HepG2 (cell line): ENCODE measurements at regions not wholly inside any gene's neighbourhood (a gene's known extent, or its start where the extent isn't known, plus 50 kb on each side); places are given as distances from the start of the nearest gene placed in this dataset.
A peak's percentile ranks its signal among the peaks of the same experiment; 100 is the strongest.

Experiments used
- CHD2 ChIP-seq: IDR thresholded peaks from 2 replicates; pipeline ENCODE4 v1.6.1; 2011; ENCODE audit warnings: low read depth, low read length, improper control_type of control experiment
- FOXC1 ChIP-seq: sonication (generic); formaldehyde crosslinking; IDR thresholded peaks from 2 replicates; pipeline ENCODE4 v1.8.0; 2022; ENCODE audit warnings: mild to moderate bottlenecking, missing genetic modification reagents, borderline replicate concordance
- LCORL ChIP-seq, 2 experiments: fragments of 450-650 bp in 1 of 2; sonication (generic) in 1 of 2; formaldehyde crosslinking in 1 of 2; IDR thresholded peaks; 2 replicates each; pipeline versions ENCODE4 v1.5.0 to v1.6.1; 2017 to 2020; ENCODE audit warnings: antibody characterized with exemption in 1 of 2, missing genetic modification reagents in 1 of 2
- ZNF326 ChIP-seq: sonication (generic); formaldehyde crosslinking; IDR thresholded peaks from 2 replicates; pipeline ENCODE4 v1.4.0; 2020; ENCODE audit warnings: missing genetic modification reagents, borderline replicate concordance
- ZNF552 ChIP-seq: sonication (generic); formaldehyde crosslinking; IDR thresholded peaks from 2 replicates; pipeline ENCODE4 v1.9.0; 2022; ENCODE audit warnings: missing genetic modification reagents, mild to moderate bottlenecking, borderline replicate concordance
- ZNF558 ChIP-seq: sonication (generic); formaldehyde crosslinking; IDR thresholded peaks from 2 replicates; pipeline ENCODE4 v1.9.0; 2022; ENCODE audit warnings: mild to moderate bottlenecking, missing genetic modification reagents, borderline replicate concordance
- ZNF772 ChIP-seq: sonication (generic); formaldehyde crosslinking; IDR thresholded peaks from 2 replicates; pipeline ENCODE4 v1.5.0; 2020; ENCODE audit warnings: mild to moderate bottlenecking, missing genetic modification reagents
- ZSCAN12 ChIP-seq: sonication (generic); formaldehyde crosslinking; IDR thresholded peaks from 2 replicates; pipeline ENCODE4 v1.9.0; 2021; ENCODE audit warnings: mild to moderate bottlenecking, missing genetic modification reagents
- TF ChIP-seq, protein P1 (sequence below), 2 experiments: fragments of 450-650 bp in 1 of 2; sonication (generic) in 1 of 2; formaldehyde crosslinking in 1 of 2; IDR thresholded peaks; 2 replicates each; pipeline versions ENCODE4 v1.6.1 to v1.8.0; 2016 to 2022; ENCODE audit warnings: antibody characterized with exemption in 1 of 2, mild to moderate bottlenecking in 1 of 2, missing genetic modification reagents in 1 of 2
- TF ChIP-seq, protein P2 (sequence below): sonication (generic); formaldehyde crosslinking; IDR thresholded peaks from 2 replicates; pipeline ENCODE4 v1.8.1; 2023; ENCODE audit warnings: missing genetic modification reagents, inconsistent platforms, borderline replicate concordance
- TF ChIP-seq, protein P3 (sequence below): sonication (generic); formaldehyde crosslinking; IDR thresholded peaks from 2 replicates; pipeline ENCODE4 v1.5.1; 2020; ENCODE audit warnings: mild to moderate bottlenecking, moderate library complexity, missing genetic modification reagents
- TF ChIP-seq, protein P4 (sequence below): IDR thresholded peaks from 2 replicates; pipeline ENCODE4 v1.6.1; 2016
- TF ChIP-seq, protein P5 (sequence below): sonication (generic); formaldehyde crosslinking; IDR thresholded peaks from 2 replicates; pipeline ENCODE4 v1.4.0; 2020; ENCODE audit warnings: missing genetic modification reagents

DNA sequence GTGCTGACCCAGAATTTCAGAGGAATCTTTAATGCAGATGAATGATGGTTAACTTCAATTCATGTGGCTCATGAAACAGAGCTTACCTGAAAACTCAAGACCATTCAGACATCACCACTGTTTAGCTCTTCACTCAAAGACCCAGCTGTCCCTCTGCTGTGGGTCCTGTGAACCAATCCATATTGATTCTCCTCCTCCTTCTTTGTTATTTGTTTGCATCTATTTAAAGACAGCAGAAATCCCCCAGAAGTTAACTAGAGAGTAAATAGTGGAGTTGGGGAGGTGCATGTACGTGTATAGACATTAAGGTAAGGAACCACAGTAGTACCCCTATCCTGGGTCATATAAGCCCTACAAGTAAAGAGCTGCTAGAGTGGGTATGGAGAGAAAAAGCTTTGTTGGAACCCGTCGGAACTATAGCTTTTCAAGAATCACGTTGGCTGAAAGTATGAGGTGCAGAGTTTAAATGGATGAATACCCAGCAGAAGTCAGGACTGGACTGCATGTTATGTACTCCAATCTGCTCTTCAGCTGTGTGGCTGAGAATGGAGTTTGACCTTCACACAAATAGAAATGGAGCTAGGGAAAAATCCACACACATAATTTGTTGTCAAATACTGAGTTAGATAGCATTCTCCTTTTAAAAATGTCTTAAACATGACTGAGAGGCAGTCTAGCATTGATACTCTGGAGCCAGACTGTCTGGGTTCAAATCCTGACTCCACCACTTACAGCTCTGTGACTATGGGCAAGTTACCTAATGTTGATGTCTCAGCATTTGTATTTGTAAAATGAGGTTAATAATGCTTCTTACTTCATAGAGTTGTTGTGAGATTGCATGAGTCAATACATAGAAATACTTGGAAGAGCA lies 81.7 kb upstream of the HK2 start (continued):
- TF ChIP-seq, protein P1, sequence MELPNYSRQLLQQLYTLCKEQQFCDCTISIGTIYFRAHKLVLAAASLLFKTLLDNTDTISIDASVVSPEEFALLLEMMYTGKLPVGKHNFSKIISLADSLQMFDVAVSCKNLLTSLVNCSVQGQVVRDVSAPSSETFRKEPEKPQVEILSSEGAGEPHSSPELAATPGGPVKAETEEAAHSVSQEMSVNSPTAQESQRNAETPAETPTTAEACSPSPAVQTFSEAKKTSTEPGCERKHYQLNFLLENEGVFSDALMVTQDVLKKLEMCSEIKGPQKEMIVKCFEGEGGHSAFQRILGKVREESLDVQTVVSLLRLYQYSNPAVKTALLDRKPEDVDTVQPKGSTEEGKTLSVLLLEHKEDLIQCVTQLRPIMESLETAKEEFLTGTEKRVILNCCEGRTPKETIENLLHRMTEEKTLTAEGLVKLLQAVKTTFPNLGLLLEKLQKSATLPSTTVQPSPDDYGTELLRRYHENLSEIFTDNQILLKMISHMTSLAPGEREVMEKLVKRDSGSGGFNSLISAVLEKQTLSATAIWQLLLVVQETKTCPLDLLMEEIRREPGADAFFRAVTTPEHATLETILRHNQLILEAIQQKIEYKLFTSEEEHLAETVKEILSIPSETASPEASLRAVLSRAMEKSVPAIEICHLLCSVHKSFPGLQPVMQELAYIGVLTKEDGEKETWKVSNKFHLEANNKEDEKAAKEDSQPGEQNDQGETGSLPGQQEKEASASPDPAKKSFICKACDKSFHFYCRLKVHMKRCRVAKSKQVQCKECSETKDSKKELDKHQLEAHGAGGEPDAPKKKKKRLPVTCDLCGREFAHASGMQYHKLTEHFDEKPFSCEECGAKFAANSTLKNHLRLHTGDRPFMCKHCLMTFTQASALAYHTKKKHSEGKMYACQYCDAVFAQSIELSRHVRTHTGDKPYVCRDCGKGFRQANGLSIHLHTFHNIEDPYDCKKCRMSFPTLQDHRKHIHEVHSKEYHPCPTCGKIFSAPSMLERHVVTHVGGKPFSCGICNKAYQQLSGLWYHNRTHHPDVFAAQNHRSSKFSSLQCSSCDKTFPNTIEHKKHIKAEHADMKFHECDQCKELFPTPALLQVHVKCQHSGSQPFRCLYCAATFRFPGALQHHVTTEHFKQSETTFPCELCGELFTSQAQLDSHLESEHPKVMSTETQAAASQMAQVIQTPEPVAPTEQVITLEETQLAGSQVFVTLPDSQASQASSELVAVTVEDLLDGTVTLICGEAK (IDR thresholded peaks at IDR 0.05) = no peak
- TF ChIP-seq, protein P1 (CRISPR knock-in tag; IDR thresholded peaks at IDR 0.05) = no peak; the same call in 1 of the 2 replicates
- TF ChIP-seq ZNF552 (CRISPR knock-in tag) (no peak), FOXC1 (CRISPR knock-in tag) (no peak), ZSCAN12 (CRISPR knock-in tag) (no peak), LCORL (IDR thresholded peaks at IDR 0.05) (no peak), LCORL (CRISPR knock-in tag; IDR thresholded peaks at IDR 0.05) (no peak; the same call in 1 of the 2 replicates), ZNF772 (CRISPR knock-in tag) (no peak), ZNF326 (CRISPR knock-in tag) (no peak), CHD2 (no peak), ZNF558 (CRISPR knock-in tag) (no peak)
- TF ChIP-seq, protein P2, sequence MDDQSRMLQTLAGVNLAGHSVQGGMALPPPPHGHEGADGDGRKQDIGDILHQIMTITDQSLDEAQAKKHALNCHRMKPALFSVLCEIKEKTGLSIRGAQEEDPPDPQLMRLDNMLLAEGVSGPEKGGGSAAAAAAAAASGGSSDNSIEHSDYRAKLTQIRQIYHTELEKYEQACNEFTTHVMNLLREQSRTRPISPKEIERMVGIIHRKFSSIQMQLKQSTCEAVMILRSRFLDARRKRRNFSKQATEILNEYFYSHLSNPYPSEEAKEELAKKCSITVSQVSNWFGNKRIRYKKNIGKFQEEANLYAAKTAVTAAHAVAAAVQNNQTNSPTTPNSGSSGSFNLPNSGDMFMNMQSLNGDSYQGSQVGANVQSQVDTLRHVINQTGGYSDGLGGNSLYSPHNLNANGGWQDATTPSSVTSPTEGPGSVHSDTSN (CRISPR knock-in tag) = no peak
- TF ChIP-seq, protein P3, sequence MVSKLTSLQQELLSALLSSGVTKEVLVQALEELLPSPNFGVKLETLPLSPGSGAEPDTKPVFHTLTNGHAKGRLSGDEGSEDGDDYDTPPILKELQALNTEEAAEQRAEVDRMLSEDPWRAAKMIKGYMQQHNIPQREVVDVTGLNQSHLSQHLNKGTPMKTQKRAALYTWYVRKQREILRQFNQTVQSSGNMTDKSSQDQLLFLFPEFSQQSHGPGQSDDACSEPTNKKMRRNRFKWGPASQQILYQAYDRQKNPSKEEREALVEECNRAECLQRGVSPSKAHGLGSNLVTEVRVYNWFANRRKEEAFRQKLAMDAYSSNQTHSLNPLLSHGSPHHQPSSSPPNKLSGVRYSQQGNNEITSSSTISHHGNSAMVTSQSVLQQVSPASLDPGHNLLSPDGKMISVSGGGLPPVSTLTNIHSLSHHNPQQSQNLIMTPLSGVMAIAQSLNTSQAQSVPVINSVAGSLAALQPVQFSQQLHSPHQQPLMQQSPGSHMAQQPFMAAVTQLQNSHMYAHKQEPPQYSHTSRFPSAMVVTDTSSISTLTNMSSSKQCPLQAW = no peak
- TF ChIP-seq, protein P4, sequence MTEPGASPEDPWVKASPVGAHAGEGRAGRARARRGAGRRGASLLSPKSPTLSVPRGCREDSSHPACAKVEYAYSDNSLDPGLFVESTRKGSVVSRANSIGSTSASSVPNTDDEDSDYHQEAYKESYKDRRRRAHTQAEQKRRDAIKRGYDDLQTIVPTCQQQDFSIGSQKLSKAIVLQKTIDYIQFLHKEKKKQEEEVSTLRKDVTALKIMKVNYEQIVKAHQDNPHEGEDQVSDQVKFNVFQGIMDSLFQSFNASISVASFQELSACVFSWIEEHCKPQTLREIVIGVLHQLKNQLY (CRISPR knock-in tag) = peak; percentile 44; the same call in 1 of the 2 replicates
- TF ChIP-seq, protein P5, sequence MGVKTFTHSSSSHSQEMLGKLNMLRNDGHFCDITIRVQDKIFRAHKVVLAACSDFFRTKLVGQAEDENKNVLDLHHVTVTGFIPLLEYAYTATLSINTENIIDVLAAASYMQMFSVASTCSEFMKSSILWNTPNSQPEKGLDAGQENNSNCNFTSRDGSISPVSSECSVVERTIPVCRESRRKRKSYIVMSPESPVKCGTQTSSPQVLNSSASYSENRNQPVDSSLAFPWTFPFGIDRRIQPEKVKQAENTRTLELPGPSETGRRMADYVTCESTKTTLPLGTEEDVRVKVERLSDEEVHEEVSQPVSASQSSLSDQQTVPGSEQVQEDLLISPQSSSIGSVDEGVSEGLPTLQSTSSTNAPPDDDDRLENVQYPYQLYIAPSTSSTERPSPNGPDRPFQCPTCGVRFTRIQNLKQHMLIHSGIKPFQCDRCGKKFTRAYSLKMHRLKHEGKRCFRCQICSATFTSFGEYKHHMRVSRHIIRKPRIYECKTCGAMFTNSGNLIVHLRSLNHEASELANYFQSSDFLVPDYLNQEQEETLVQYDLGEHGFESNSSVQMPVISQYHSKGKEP = no peak
